Tongue (tissue), 1 donor: ENCODE measurements at regions not wholly inside any gene's neighbourhood (a gene's known extent, or its start where the extent isn't known, plus 50 kb on each side); places are given as distances from the start of the nearest gene placed in this dataset.
"Not testable (repeated sequence)": the region's sequence is repeated elsewhere in the genome, so short reads cannot be mapped to it uniquely, and the experiment has no call there.

Source experiments
- DNase-seq: peaks from one replicate; pipeline ENCODE4 v3.0.0-alpha.2; 2015

GRCh38 chr9:104195142-104195541 lies 101.0 kb downstream of the SMC2 start:
- DNase-seq = not testable (repeated sequence)

GRCh38 chr9:104200456-104200994 lies 106.4 kb downstream of the SMC2 start:
- no peak for DNase-seq

- no peak for DNase-seq
Observed at GRCh38 chr9:104206766-104207165, 112.7 kb downstream of the SMC2 start.

GRCh38 chr9:104209387-104209786 lies 115.3 kb downstream of the SMC2 start:
- no peak for DNase-seq

- no peak for DNase-seq
Observed at GRCh38 chr9:104227108-104227507, 133.0 kb downstream of the SMC2 start.

GRCh38 chr9:104232781-104233341 lies 138.8 kb downstream of the SMC2 start:
- DNase-seq = peak; percentile 1

- DNase-seq = no peak
Observed at GRCh38 chr9:104233366-104233765, 139.3 kb downstream of the SMC2 start.

GRCh38 chr9:104234632-104235337 lies 140.7 kb downstream of the SMC2 start:
- not testable (repeated sequence) for DNase-seq

GRCh38 chr9:104235347-104236120 lies 141.4 kb downstream of the SMC2 start:
- DNase-seq = not testable (repeated sequence)

- no peak for DNase-seq
Observed at GRCh38 chr9:104238668-104239067, 144.6 kb downstream of the SMC2 start.

- DNase-seq = no peak
Observed at GRCh38 chr9:104240890-104241289, 146.8 kb downstream of the SMC2 start.

- no peak for DNase-seq
Observed at GRCh38 chr9:104245925-104246324, 151.8 kb downstream of the SMC2 start.

- DNase-seq = no peak
Observed at GRCh38 chr9:104247899-104248460, 153.9 kb downstream of the SMC2 start.

- DNase-seq = no peak
Observed at GRCh38 chr9:104256031-104256695, 162.1 kb downstream of the SMC2 start.

- no peak for DNase-seq
Observed at GRCh38 chr9:104256696-104257062, 162.6 kb downstream of the SMC2 start.

GRCh38 chr9:104258296-104259011 lies 164.3 kb downstream of the SMC2 start:
- no peak for DNase-seq

GRCh38 chr9:104260004-104260403 lies 165.9 kb downstream of the SMC2 start:
- no peak for DNase-seq

GRCh38 chr9:104263942-104264341 lies 169.8 kb downstream of the SMC2 start:
- no peak for DNase-seq

GRCh38 chr9:104264431-104264830 lies 170.3 kb downstream of the SMC2 start:
- no peak for DNase-seq

GRCh38 chr9:104269374-104269773 lies 175.3 kb downstream of the SMC2 start:
- DNase-seq = no peak
